Caco-2 (cell line): ENCODE measurements at regions not wholly inside any gene's neighbourhood (a gene's known extent, or its start where the extent isn't known, plus 50 kb on each side); places are given as distances from the start of the nearest gene placed in this dataset.
A peak's percentile ranks its signal among the peaks of the same experiment; 100 is the strongest.

Source experiments
- BruUV-seq: library from RNA; stranded (reverse); fragments of 400-500 nt; replicated peaks from 2 replicates; lab custom pipeline; 2021; lab: Mats Ljungman, UMichigan
- CTCF ChIA-PET: fragments of 300-600 bp; sonication (Branson Sonifier 250); formaldehyde crosslinking; loops from one replicate; lab custom pipeline; 2022; ENCODE audit warnings: antibody characterized with exemption; lab: Charles Lee
- POLR2A ChIA-PET: fragments of 300-600 bp; sonication (Branson Sonifier 250); formaldehyde crosslinking; loops from one replicate; lab custom pipeline; 2022; ENCODE audit warnings: antibody characterized with exemption; lab: Charles Lee
- DNase-seq, 2 experiments: peaks; one replicate each; pipeline versions ENCODE4 v3.0.0 to v3.0.0-alpha.2; 2020 to 2022
- H3K27me3 ChIP-seq: replicated peaks from 2 replicates; pipeline ENCODE4 v1.6.0; 2011; ENCODE audit warnings: low read length; ENCODE audit not compliant: control insufficient read depth, insufficient read depth
- H3K36me3 ChIP-seq: 2 replicates; pipeline ENCODE4 v1.5.1; 2011; ENCODE audit warnings: low read length; ENCODE audit not compliant: control insufficient read depth, insufficient read depth
- H3K4me1 ChIP-seq: fragments of 250-450 bp; sonication (Bioruptor Pico); 2 replicates; pipeline ENCODE4 v1.5.1; 2020; ENCODE audit warnings: mild to moderate bottlenecking
- H3K4me3 ChIP-seq: 2 replicates; pipeline ENCODE4 v1.5.1; 2011; ENCODE audit warnings: low read depth, mild to moderate bottlenecking, control low read depth, low read length
- H3K9me3 ChIP-seq: fragments of 250-450 bp; sonication (Bioruptor Pico); 2 replicates; pipeline ENCODE4 v1.5.1; 2020; ENCODE audit warnings: mild to moderate bottlenecking, moderate library complexity
- H3K27ac Mint-ChIP-seq: one replicate; pipeline ENCODE4 v1.8.0; 2022; ENCODE audit warnings: mixed read lengths; ENCODE audit not compliant: unreplicated experiment
- H3K27me3 Mint-ChIP-seq: one replicate; pipeline ENCODE4 v1.8.0; 2022; ENCODE audit warnings: mixed read lengths; ENCODE audit not compliant: insufficient read depth, unreplicated experiment
- H3K36me3 Mint-ChIP-seq: one replicate; pipeline ENCODE4 v1.8.0; 2022; ENCODE audit warnings: mild to moderate bottlenecking, mixed read lengths; ENCODE audit not compliant: insufficient read depth, unreplicated experiment
- H3K4me1 Mint-ChIP-seq: one replicate; pipeline ENCODE4 v1.8.0; 2022; ENCODE audit warnings: low read depth, mixed read lengths; ENCODE audit not compliant: unreplicated experiment
- H3K4me3 Mint-ChIP-seq: one replicate; pipeline ENCODE4 v1.8.0; 2022; ENCODE audit warnings: mild to moderate bottlenecking, moderate library complexity, mixed read lengths; ENCODE audit not compliant: unreplicated experiment
- H3K9me3 Mint-ChIP-seq: one replicate; pipeline ENCODE4 v1.8.0; 2022; ENCODE audit warnings: mixed read lengths; ENCODE audit not compliant: unreplicated experiment
- CTCF ChIP-seq, 2 experiments: fragments of 200-600 bp in 1 of 2; IDR thresholded peaks; 1 replicate in 1 of 2; 2 replicates in 1 of 2; pipeline versions ENCODE4 v1.5.1 to v1.8.0; 2011 to 2022; ENCODE audit warnings: antibody characterized with exemption in 1 of 2, control low read depth in 1 of 2, inconsistent platforms in 1 of 2, low read depth in 1 of 2, low read length in 1 of 2, mild to moderate bottlenecking in 1 of 2, moderate library complexity in 1 of 2; ENCODE audit not compliant: insufficient read depth in 1 of 2, severe bottlenecking in 1 of 2, unreplicated experiment in 1 of 2
- intact Hi-C: fragments of 100-400 bp; cut with micrococcal nuclease; formaldehyde crosslinking; loops from one replicate; pipeline ENCODE4 v1.10.0; 2022; ENCODE audit not compliant: unreplicated experiment

- Mint-ChIP-seq H3K27ac (no peak overlapping the region), H3K9me3 (peaks cover 20% of the 10 kb centered on the region), H3K36me3 (no peaks in the 10 kb centered on the region), H3K4me1 (peaks cover 14% of the 10 kb centered on the region), H3K4me3 (no peak overlapping the region), H3K27me3 (no peaks in the 10 kb centered on the region)
- H3K9me3 ChIP-seq: no peaks in the 10 kb centered on the region
- H3K4me3 ChIP-seq: no peak overlapping the region
- H3K4me1 ChIP-seq: no peaks in the 10 kb centered on the region
- no peak for DNase-seq
- TF ChIP-seq CTCF (IDR thresholded peaks at IDR 0.05; ENCODE audit: insufficient read depth in 1 of 2, low read depth in 1 of 2, low read length in 1 of 2, severe bottlenecking in 1 of 2, unreplicated experiment in 1 of 2): no peak
- no TSS peak for BruUV-seq
- no peaks in the 10 kb centered on the region for H3K27me3 ChIP-seq
- no peaks in the 10 kb centered on the region for H3K36me3 ChIP-seq
- intact Hi-C loops: no loop called here
- POLR2A ChIA-PET: no interaction called here
- CTCF ChIA-PET: no interaction called here
These were observed 213.6 kb downstream of the RDH14 start for GRCh38 chr2:18346874-18347273.

DNA sequence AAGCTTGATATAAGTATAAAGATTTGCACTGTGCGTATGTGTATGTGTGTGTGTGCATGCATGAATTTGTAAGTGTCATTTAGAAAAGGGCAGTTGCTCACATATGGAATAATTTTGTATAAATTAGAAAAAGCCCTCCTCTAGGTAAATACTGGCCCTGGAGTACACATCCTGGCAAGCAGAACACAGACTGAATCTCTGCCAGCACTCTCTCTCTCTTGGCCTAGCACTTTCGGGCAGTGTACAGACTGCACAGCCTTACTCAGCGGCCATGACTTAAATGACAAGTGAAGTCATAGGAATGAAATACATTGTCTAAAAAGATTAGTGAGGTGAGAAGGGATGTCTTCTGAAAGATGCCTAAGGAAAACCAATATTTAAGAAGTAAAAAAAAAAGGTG, 214.1 kb downstream of the RDH14 start:
- Mint-ChIP-seq H3K4me1 (peaks cover 14% of the 10 kb centered on the region), H3K27me3 (no peaks in the 10 kb centered on the region), H3K36me3 (no peaks in the 10 kb centered on the region), H3K9me3 (peaks cover 19% of the 10 kb centered on the region), H3K27ac (no peak overlapping the region), H3K4me3 (no peak overlapping the region)
- Histone ChIP-seq H3K27me3 (no peaks in the 10 kb centered on the region), H3K4me3 (no peak overlapping the region), H3K36me3 (no peaks in the 10 kb centered on the region), H3K9me3 (no peaks in the 10 kb centered on the region), H3K4me1 (no peaks in the 10 kb centered on the region)
- POLR2A ChIA-PET: no interaction called here
- TF ChIP-seq CTCF (IDR thresholded peaks at IDR 0.05; ENCODE audit: insufficient read depth in 1 of 2, low read depth in 1 of 2, low read length in 1 of 2, severe bottlenecking in 1 of 2, unreplicated experiment in 1 of 2): no peak
- CTCF ChIA-PET: no interaction called here
- intact Hi-C loops: no loop called here
- no peak for DNase-seq
- no TSS peak for BruUV-seq

DNA sequence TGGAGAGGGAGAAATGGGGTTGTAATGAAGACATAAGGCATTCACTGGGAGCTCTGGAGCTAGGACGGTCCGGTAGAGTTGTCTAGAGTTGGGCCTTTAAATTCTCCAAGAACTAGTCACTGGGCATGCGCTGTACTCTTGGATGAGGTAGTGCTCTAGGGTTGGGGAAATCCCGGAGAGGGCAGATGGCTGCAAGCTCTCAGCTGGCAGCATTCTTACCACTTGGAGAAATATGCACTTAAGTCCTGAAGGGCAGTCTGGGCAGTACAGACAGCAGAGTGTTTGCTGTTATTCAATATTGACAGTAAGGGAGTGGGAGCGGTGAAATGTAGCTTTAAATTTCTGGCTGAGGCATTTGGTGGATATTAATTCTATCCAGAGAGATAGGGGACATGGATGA, 214.6 kb downstream of the RDH14 start:
- Histone ChIP-seq H3K27me3 (no peaks in the 10 kb centered on the region), H3K36me3 (no peaks in the 10 kb centered on the region), H3K4me3 (no peak overlapping the region), H3K9me3 (no peaks in the 10 kb centered on the region), H3K4me1 (no peaks in the 10 kb centered on the region)
- BruUV-seq: no TSS peak
- H3K27me3 Mint-ChIP-seq: no peaks in the 10 kb centered on the region
- no peak for TF ChIP-seq CTCF (IDR thresholded peaks at IDR 0.05; ENCODE audit: insufficient read depth in 1 of 2, low read depth in 1 of 2, low read length in 1 of 2, severe bottlenecking in 1 of 2, unreplicated experiment in 1 of 2)
- H3K4me3 Mint-ChIP-seq: no peak overlapping the region
- ChIA-PET CTCF (no interaction called here), POLR2A (no interaction called here)
- peak in 1 of 2 experiments; percentile 11 for DNase-seq
- intact Hi-C loops: no loop called here
- H3K36me3 Mint-ChIP-seq: no peaks in the 10 kb centered on the region
- H3K4me1 Mint-ChIP-seq: peaks cover 14% of the 10 kb centered on the region
- H3K27ac Mint-ChIP-seq: no peak overlapping the region
- H3K9me3 Mint-ChIP-seq: peaks cover 14% of the 10 kb centered on the region
